ENCODE measurements at regions not wholly inside any gene's neighbourhood (a gene's known extent, or its start where the extent isn't known, plus 50 kb on each side); places are given as distances from the start of the nearest gene placed in this dataset.

- no peaks in the 10 kb centered on the region for H3K36me3 Mint-ChIP-seq (ENCODE audit: insufficient read depth, unreplicated experiment)
- no peaks in the 10 kb centered on the region for H3K27me3 Mint-ChIP-seq (ENCODE audit: unreplicated experiment)
- DNase-seq = no peak
- no TSS peak for BruUV-seq (replicated peaks)
- H3K4me3 Mint-ChIP-seq (ENCODE audit: low read depth, unreplicated experiment) = no peak overlapping the region
- no peak for TF ChIP-seq CTCF (IDR thresholded peaks at IDR 0.05; ENCODE audit: unreplicated experiment)
- H3K27ac Mint-ChIP-seq (ENCODE audit: unreplicated experiment) = no peak overlapping the region
- intact Hi-C loops (cut with micrococcal nuclease; ENCODE audit: unreplicated experiment) = no loop called here
- no peaks in the 10 kb centered on the region for H3K9me3 Mint-ChIP-seq (ENCODE audit: low read depth, unreplicated experiment)
- CTCF ChIA-PET = no interaction called here
- no peaks in the 10 kb centered on the region for H3K4me1 Mint-ChIP-seq (ENCODE audit: low read depth, unreplicated experiment)
Observed at GRCh38 chr21:25314247-25314646, 293.0 kb downstream of the MRPL39 start.

GRCh38 chr21:25313829-25314228 is 293.5 kb downstream of the MRPL39 start:
- intact Hi-C loops (cut with micrococcal nuclease; ENCODE audit: unreplicated experiment) = no loop called here
- no peak for DNase-seq
- Mint-ChIP-seq H3K36me3 (ENCODE audit: insufficient read depth, unreplicated experiment) (no peaks in the 10 kb centered on the region), H3K27me3 (ENCODE audit: unreplicated experiment) (no peaks in the 10 kb centered on the region), H3K9me3 (ENCODE audit: low read depth, unreplicated experiment) (no peaks in the 10 kb centered on the region), H3K4me3 (ENCODE audit: low read depth, unreplicated experiment) (no peak overlapping the region), H3K4me1 (ENCODE audit: low read depth, unreplicated experiment) (no peaks in the 10 kb centered on the region), H3K27ac (ENCODE audit: unreplicated experiment) (no peak overlapping the region)
- CTCF ChIA-PET = no interaction called here
- no TSS peak for BruUV-seq (replicated peaks)
- TF ChIP-seq CTCF (IDR thresholded peaks at IDR 0.05; ENCODE audit: unreplicated experiment) = no peak

- CTCF ChIA-PET = no interaction called here
- DNase-seq = no peak
- no peaks in the 10 kb centered on the region for H3K4me1 Mint-ChIP-seq (ENCODE audit: low read depth, unreplicated experiment)
- BruUV-seq (replicated peaks) = no TSS peak
- H3K27me3 Mint-ChIP-seq (ENCODE audit: unreplicated experiment) = no peaks in the 10 kb centered on the region
- H3K27ac Mint-ChIP-seq (ENCODE audit: unreplicated experiment) = no peak overlapping the region
- H3K4me3 Mint-ChIP-seq (ENCODE audit: low read depth, unreplicated experiment) = no peak overlapping the region
- no peak for TF ChIP-seq CTCF (IDR thresholded peaks at IDR 0.05; ENCODE audit: unreplicated experiment)
- peaks cover 2% of the 10 kb centered on the region for H3K9me3 Mint-ChIP-seq (ENCODE audit: low read depth, unreplicated experiment)
- intact Hi-C loops (cut with micrococcal nuclease; ENCODE audit: unreplicated experiment) = no loop called here
- no peaks in the 10 kb centered on the region for H3K36me3 Mint-ChIP-seq (ENCODE audit: insufficient read depth, unreplicated experiment)
Observed at GRCh38 chr21:25307489-25307888, 299.8 kb downstream of the MRPL39 start.

- CTCF ChIA-PET = no interaction called here
- BruUV-seq (replicated peaks) = no TSS peak
Observed at GRCh38 chr21:25304611-25305010, 302.7 kb downstream of the MRPL39 start.

More at GRCh38 chr21:25304611-25305010, 302.7 kb downstream of the MRPL39 start:
- TF ChIP-seq CTCF (IDR thresholded peaks at IDR 0.05; ENCODE audit: unreplicated experiment) = no peak
- Mint-ChIP-seq H3K4me3 (ENCODE audit: low read depth, unreplicated experiment) (no peak overlapping the region), H3K27ac (ENCODE audit: unreplicated experiment) (no peak overlapping the region), H3K9me3 (ENCODE audit: low read depth, unreplicated experiment) (peaks cover 2% of the 10 kb centered on the region), H3K4me1 (ENCODE audit: low read depth, unreplicated experiment) (no peaks in the 10 kb centered on the region), H3K27me3 (ENCODE audit: unreplicated experiment) (no peaks in the 10 kb centered on the region), H3K36me3 (ENCODE audit: insufficient read depth, unreplicated experiment) (no peaks in the 10 kb centered on the region)
- intact Hi-C loops (cut with micrococcal nuclease; ENCODE audit: unreplicated experiment) = no loop called here
- no peak for DNase-seq

Measured in Calu3 (cell line).